WTC11 (cell line): ENCODE measurements at regions not wholly inside any gene's neighbourhood (a gene's known extent, or its start where the extent isn't known, plus 50 kb on each side); places are given as distances from the start of the nearest gene placed in this dataset.

Source experiments
- ATAC-seq: fragments of 200-7000 bp; cut with Tn5 transposase; 2 replicates; pipeline ENCODE4 v1.10.0; 2021; ENCODE audit warnings: mild to moderate bottlenecking, moderate library complexity
- CTCF ChIA-PET: fragments of 300-600 bp; sonication (Branson Sonifier 250); formaldehyde crosslinking; loops from one replicate; lab custom pipeline; 2021; ENCODE audit warnings: antibody characterized with exemption; lab: Charles Lee
- POLR2A ChIA-PET: fragments of 350-600 bp; sonication (Branson Sonifier 250); formaldehyde crosslinking; loops from one replicate; lab custom pipeline; 2021; ENCODE audit warnings: antibody characterized with exemption; lab: Charles Lee
- DNase-seq: peaks from one replicate; pipeline ENCODE4 v3.0.0; 2021; ENCODE audit warnings: low spot score
- H3K27ac Mint-ChIP-seq: 2 replicates; pipeline ENCODE4 v1.8.0; 2021; ENCODE audit warnings: mixed read lengths
- H3K27me3 Mint-ChIP-seq: 2 replicates; pipeline ENCODE4 v1.8.0; 2021; ENCODE audit warnings: low read depth, mild to moderate bottlenecking, moderate library complexity, mixed read lengths
- H3K36me3 Mint-ChIP-seq: 2 replicates; pipeline ENCODE4 v1.8.0; 2021; ENCODE audit warnings: mixed read lengths
- H3K4me1 Mint-ChIP-seq: 2 replicates; pipeline ENCODE4 v1.8.0; 2022; ENCODE audit warnings: mixed read lengths
- H3K4me3 Mint-ChIP-seq: 2 replicates; pipeline ENCODE4 v1.8.0; 2021; ENCODE audit warnings: mild to moderate bottlenecking, moderate library complexity, mixed read lengths
- H3K9me3 Mint-ChIP-seq: 2 replicates; pipeline ENCODE4 v1.8.0; 2021; ENCODE audit warnings: mixed read lengths
- CBFB ChIP-seq: sonication (generic); formaldehyde crosslinking; IDR thresholded peaks from 2 replicates; pipeline ENCODE4 v1.8.1; 2022; ENCODE audit warnings: mild to moderate bottlenecking, low read depth, missing genetic modification reagents
- CREM ChIP-seq: sonication (generic); formaldehyde crosslinking; IDR thresholded peaks from 2 replicates; pipeline ENCODE4 v1.8.1; 2022; ENCODE audit warnings: mild to moderate bottlenecking, missing genetic modification reagents, moderate library complexity
- ELF4 ChIP-seq: sonication (generic); formaldehyde crosslinking; IDR thresholded peaks from 2 replicates; pipeline ENCODE4 v1.8.1; 2022; ENCODE audit warnings: low read depth, mild to moderate bottlenecking, moderate library complexity, missing genetic modification reagents
- FOXK1 ChIP-seq: sonication (generic); formaldehyde crosslinking; IDR thresholded peaks from 2 replicates; pipeline ENCODE4 v1.8.0; 2022; ENCODE audit warnings: mild to moderate bottlenecking, moderate library complexity, missing genetic modification reagents
- GTF2I ChIP-seq: fragments of 250-450 bp; sonication (Bioruptor Pico); conservative IDR thresholded peaks from 2 replicates; pipeline ENCODE4 v1.4.0; 2021; ENCODE audit warnings: mild to moderate bottlenecking
- MXD4 ChIP-seq: fragments of 250-450 bp; sonication (Bioruptor Pico); IDR thresholded peaks from 2 replicates; pipeline ENCODE4 v1.8.0; 2021; ENCODE audit warnings: mild to moderate bottlenecking, moderate library complexity, borderline replicate concordance
- NFYB ChIP-seq: sonication (generic); formaldehyde crosslinking; conservative IDR thresholded peaks from 2 replicates; pipeline ENCODE4 v1.8.0; 2022; ENCODE audit warnings: low read depth, missing genetic modification reagents
- PRRX2 ChIP-seq: fragments of 250-450 bp; sonication (Bioruptor Pico); IDR thresholded peaks from 2 replicates; pipeline ENCODE4 v1.8.0; 2021; ENCODE audit warnings: mild to moderate bottlenecking
- SMAD3 ChIP-seq: sonication (generic); formaldehyde crosslinking; IDR thresholded peaks from 2 replicates; pipeline ENCODE4 v1.8.0; 2022; ENCODE audit warnings: missing genetic modification reagents, mild to moderate bottlenecking, borderline replicate concordance
- TCF7 ChIP-seq: sonication (generic); formaldehyde crosslinking; IDR thresholded peaks from 2 replicates; pipeline ENCODE4 v1.8.0; 2022; ENCODE audit warnings: mild to moderate bottlenecking, low read depth, missing genetic modification reagents, moderate library complexity
- ZNF396 ChIP-seq: fragments of 250-450 bp; sonication (Bioruptor Pico); IDR thresholded peaks from 2 replicates; pipeline ENCODE4 v1.8.0; 2021; ENCODE audit warnings: mild to moderate bottlenecking, moderate library complexity, borderline replicate concordance
- TF ChIP-seq, protein P1 (sequence below): sonication (generic); formaldehyde crosslinking; IDR thresholded peaks from 2 replicates; pipeline ENCODE4 v1.8.1; 2023; ENCODE audit warnings: mild to moderate bottlenecking, missing genetic modification reagents, borderline replicate concordance
- TF ChIP-seq, protein P2 (sequence below): fragments of 250-450 bp; sonication (Bioruptor Pico); IDR thresholded peaks from 2 replicates; pipeline ENCODE4 v1.8.0; 2021; ENCODE audit warnings: mild to moderate bottlenecking
- TF ChIP-seq, protein P3 (sequence below): sonication (generic); formaldehyde crosslinking; IDR thresholded peaks from 2 replicates; pipeline ENCODE4 v1.8.0; 2022; ENCODE audit warnings: mild to moderate bottlenecking, missing genetic modification reagents
- TF ChIP-seq, protein P4 (sequence below): sonication (generic); formaldehyde crosslinking; IDR thresholded peaks from 2 replicates; pipeline ENCODE4 v1.8.0; 2023; ENCODE audit warnings: missing genetic modification reagents
- TF ChIP-seq, protein P5 (sequence below): sonication (generic); formaldehyde crosslinking; IDR thresholded peaks from 2 replicates; pipeline ENCODE4 v1.8.0; 2022; ENCODE audit warnings: mild to moderate bottlenecking, missing genetic modification reagents
- TF ChIP-seq, protein P6 (sequence below): sonication (generic); formaldehyde crosslinking; IDR thresholded peaks from 2 replicates; pipeline ENCODE4 v1.8.1; 2022; ENCODE audit warnings: missing genetic modification reagents, borderline replicate concordance

DNA sequence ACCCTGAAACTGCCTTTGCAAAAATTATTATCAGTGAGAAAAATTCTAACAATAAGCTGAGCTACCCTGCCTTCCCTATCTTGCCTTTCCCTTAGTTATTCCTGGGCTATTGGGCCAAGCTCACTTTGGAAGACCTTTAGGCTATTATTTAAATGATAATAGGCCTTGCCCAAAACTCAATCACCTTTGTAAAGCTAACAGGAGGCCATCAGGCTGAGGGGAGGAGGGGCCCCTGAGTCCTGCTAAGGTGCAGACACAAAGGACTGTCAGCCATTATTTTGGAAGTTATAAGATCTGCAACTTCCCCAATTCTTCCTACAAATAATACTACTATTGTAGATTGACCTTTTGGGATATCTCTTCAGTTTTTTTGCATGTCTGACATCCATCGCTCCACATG is 278.8 kb upstream of the DIAPH2 start (continued):
- TF ChIP-seq, protein P1, sequence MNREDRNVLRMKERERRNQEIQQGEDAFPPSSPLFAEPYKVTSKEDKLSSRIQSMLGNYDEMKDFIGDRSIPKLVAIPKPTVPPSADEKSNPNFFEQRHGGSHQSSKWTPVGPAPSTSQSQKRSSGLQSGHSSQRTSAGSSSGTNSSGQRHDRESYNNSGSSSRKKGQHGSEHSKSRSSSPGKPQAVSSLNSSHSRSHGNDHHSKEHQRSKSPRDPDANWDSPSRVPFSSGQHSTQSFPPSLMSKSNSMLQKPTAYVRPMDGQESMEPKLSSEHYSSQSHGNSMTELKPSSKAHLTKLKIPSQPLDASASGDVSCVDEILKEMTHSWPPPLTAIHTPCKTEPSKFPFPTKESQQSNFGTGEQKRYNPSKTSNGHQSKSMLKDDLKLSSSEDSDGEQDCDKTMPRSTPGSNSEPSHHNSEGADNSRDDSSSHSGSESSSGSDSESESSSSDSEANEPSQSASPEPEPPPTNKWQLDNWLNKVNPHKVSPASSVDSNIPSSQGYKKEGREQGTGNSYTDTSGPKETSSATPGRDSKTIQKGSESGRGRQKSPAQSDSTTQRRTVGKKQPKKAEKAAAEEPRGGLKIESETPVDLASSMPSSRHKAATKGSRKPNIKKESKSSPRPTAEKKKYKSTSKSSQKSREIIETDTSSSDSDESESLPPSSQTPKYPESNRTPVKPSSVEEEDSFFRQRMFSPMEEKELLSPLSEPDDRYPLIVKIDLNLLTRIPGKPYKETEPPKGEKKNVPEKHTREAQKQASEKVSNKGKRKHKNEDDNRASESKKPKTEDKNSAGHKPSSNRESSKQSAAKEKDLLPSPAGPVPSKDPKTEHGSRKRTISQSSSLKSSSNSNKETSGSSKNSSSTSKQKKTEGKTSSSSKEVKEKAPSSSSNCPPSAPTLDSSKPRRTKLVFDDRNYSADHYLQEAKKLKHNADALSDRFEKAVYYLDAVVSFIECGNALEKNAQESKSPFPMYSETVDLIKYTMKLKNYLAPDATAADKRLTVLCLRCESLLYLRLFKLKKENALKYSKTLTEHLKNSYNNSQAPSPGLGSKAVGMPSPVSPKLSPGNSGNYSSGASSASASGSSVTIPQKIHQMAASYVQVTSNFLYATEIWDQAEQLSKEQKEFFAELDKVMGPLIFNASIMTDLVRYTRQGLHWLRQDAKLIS (CRISPR knock-in tag), result no peak
- TF ChIP-seq ELF4 (CRISPR knock-in tag), result no peak

DNA sequence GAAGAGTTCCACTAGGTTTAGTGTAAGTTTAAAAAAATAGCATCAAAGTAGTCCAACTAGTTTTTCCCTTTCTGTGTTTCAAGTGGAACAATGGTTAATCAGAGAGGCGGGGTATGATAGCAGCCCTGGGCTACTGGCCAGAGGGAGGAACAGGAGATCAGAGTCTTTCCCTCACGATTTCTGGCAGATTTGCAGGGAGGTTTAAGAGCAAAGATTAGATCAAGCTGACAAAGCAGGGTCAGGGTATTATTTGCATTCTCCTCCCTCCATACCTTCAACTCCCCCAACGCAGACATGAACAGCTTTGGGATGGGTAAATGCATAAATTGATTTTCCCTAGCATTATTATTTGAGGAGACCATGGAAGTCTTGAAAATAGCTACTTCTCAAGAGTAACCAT is 277.6 kb upstream of the DIAPH2 start:
- H3K4me1 Mint-ChIP-seq, result peaks cover 42% of the 10 kb centered on the region
- H3K36me3 Mint-ChIP-seq, result no peaks in the 10 kb centered on the region
- no peak for DNase-seq
- ChIA-PET POLR2A (no interaction called here), CTCF (no interaction called here)
- no peak for TF ChIP-seq ZNF396 (CRISPR knock-in tag)
- no peak for TF ChIP-seq FOXK1 (CRISPR knock-in tag)
- TF ChIP-seq, protein P2, sequence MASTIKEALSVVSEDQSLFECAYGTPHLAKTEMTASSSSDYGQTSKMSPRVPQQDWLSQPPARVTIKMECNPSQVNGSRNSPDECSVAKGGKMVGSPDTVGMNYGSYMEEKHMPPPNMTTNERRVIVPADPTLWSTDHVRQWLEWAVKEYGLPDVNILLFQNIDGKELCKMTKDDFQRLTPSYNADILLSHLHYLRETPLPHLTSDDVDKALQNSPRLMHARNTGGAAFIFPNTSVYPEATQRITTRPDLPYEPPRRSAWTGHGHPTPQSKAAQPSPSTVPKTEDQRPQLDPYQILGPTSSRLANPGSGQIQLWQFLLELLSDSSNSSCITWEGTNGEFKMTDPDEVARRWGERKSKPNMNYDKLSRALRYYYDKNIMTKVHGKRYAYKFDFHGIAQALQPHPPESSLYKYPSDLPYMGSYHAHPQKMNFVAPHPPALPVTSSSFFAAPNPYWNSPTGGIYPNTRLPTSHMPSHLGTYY (CRISPR knock-in tag), result no peak
- no peak for TF ChIP-seq CBFB (CRISPR knock-in tag)
- TF ChIP-seq, protein P3, sequence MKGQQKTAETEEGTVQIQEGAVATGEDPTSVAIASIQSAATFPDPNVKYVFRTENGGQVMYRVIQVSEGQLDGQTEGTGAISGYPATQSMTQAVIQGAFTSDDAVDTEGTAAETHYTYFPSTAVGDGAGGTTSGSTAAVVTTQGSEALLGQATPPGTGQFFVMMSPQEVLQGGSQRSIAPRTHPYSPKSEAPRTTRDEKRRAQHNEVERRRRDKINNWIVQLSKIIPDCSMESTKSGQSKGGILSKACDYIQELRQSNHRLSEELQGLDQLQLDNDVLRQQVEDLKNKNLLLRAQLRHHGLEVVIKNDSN, result no peak
- TF ChIP-seq PRRX2 (CRISPR knock-in tag), result no peak
- TF ChIP-seq, protein P4, sequence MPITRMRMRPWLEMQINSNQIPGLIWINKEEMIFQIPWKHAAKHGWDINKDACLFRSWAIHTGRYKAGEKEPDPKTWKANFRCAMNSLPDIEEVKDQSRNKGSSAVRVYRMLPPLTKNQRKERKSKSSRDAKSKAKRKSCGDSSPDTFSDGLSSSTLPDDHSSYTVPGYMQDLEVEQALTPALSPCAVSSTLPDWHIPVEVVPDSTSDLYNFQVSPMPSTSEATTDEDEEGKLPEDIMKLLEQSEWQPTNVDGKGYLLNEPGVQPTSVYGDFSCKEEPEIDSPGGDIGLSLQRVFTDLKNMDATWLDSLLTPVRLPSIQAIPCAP (CRISPR knock-in tag), result no peak
- no peak for TF ChIP-seq MXD4 (CRISPR knock-in tag)
- TF ChIP-seq SMAD3 (CRISPR knock-in tag), result no peak
- TF ChIP-seq, protein P5, sequence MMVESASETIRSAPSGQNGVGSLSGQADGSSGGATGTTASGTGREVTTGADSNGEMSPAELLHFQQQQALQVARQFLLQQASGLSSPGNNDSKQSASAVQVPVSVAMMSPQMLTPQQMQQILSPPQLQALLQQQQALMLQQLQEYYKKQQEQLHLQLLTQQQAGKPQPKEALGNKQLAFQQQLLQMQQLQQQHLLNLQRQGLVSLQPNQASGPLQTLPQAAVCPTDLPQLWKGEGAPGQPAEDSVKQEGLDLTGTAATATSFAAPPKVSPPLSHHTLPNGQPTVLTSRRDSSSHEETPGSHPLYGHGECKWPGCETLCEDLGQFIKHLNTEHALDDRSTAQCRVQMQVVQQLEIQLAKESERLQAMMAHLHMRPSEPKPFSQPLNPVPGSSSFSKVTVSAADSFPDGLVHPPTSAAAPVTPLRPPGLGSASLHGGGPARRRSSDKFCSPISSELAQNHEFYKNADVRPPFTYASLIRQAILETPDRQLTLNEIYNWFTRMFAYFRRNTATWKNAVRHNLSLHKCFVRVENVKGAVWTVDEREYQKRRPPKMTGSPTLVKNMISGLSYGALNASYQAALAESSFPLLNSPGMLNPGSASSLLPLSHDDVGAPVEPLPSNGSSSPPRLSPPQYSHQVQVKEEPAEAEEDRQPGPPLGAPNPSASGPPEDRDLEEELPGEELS (CRISPR knock-in tag), result no peak
- TF ChIP-seq, protein P6, sequence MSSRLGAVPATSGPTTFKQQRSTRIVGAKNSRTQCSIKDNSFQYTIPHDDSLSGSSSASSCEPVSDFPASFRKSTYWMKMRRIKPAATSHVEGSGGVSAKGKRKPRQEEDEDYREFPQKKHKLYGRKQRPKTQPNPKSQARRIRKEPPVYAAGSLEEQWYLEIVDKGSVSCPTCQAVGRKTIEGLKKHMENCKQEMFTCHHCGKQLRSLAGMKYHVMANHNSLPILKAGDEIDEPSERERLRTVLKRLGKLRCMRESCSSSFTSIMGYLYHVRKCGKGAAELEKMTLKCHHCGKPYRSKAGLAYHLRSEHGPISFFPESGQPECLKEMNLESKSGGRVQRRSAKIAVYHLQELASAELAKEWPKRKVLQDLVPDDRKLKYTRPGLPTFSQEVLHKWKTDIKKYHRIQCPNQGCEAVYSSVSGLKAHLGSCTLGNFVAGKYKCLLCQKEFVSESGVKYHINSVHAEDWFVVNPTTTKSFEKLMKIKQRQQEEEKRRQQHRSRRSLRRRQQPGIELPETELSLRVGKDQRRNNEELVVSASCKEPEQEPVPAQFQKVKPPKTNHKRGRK (CRISPR knock-in tag), result no peak
- no peak for TF ChIP-seq NFYB (CRISPR knock-in tag)
- no peak for TF ChIP-seq TCF7
- no peak for TF ChIP-seq CREM
- no peak for TF ChIP-seq GTF2I (CRISPR knock-in tag)
- H3K4me3 Mint-ChIP-seq, result no peak overlapping the region
- H3K9me3 Mint-ChIP-seq, result peaks cover 4% of the 10 kb centered on the region
- H3K27ac Mint-ChIP-seq, result no peak overlapping the region
- no peaks in the 10 kb centered on the region for H3K27me3 Mint-ChIP-seq
- no peak for ATAC-seq
